IgD-negative memory B cell (primary cell): ENCODE measurements at regions not wholly inside any gene's neighbourhood (a gene's known extent, or its start where the extent isn't known, plus 50 kb on each side); places are given as distances from the start of the nearest gene placed in this dataset.
"Not testable (repeated sequence)": the region's sequence is repeated elsewhere in the genome, so short reads cannot be mapped to it uniquely, and the experiment has no call there.

Experiments used
- H3K27ac Mint-ChIP-seq, 3 donors: one replicate each; pipeline ENCODE4 v1.8.0; 2020 to 2022; ENCODE audit warnings: mild to moderate bottlenecking in 3 of 3, mixed read lengths in 3 of 3, moderate library complexity in 1 of 3
- H3K27me3 Mint-ChIP-seq: one replicate; pipeline ENCODE4 v1.8.0; 2021; ENCODE audit warnings: mixed read lengths
- H3K36me3 Mint-ChIP-seq: one replicate; pipeline ENCODE4 v1.8.0; 2020; ENCODE audit warnings: mild to moderate bottlenecking, mixed read lengths
- H3K4me1 Mint-ChIP-seq, 3 donors: one replicate each; pipeline ENCODE4 v1.8.0; 2020 to 2022; ENCODE audit warnings: mixed read lengths in 3 of 3, mild to moderate bottlenecking in 1 of 3
- H3K4me3 Mint-ChIP-seq, 4 donors: one replicate each; pipeline ENCODE4 v1.8.0; 2020 to 2022; ENCODE audit warnings: mild to moderate bottlenecking in 4 of 4, mixed read lengths in 4 of 4, moderate library complexity in 3 of 4
- H3K9me3 Mint-ChIP-seq, 3 donors: one replicate each; pipeline ENCODE4 v1.8.0; 2020 to 2021; ENCODE audit warnings: mixed read lengths in 3 of 3, mild to moderate bottlenecking in 1 of 3

DNA sequence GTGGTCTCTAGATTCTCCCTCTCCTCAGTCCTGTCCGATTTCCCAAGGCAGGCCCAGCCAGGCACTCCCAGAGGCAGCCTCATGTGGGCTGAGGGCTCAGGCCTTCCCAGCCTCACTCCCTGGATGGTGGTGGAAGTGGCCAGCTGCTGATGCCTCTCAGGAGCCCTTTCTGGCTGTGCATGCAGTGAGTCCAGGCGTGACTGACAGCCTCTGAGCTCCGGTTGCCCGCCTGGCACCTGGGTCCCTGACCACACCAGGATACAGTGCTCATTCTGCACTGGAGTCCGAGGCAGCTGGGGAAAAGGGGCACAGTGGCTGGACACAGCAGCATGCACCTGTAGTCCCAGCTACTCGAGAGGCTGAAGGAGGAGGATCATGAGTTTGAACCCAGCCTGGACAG is 132.6 kb downstream of the CUL2 start:
- no peaks in the 10 kb centered on the region for H3K4me1 Mint-ChIP-seq
- peaks cover 2% of the 10 kb centered on the region for H3K27me3 Mint-ChIP-seq
- H3K36me3 Mint-ChIP-seq = no peaks in the 10 kb centered on the region
- H3K9me3 Mint-ChIP-seq = peaks cover 0 to 1% (median 0%) of the 10 kb centered on the region in 3 donors
- H3K27ac Mint-ChIP-seq = no peak overlapping the region
- H3K4me3 Mint-ChIP-seq = no peak overlapping the region

DNA sequence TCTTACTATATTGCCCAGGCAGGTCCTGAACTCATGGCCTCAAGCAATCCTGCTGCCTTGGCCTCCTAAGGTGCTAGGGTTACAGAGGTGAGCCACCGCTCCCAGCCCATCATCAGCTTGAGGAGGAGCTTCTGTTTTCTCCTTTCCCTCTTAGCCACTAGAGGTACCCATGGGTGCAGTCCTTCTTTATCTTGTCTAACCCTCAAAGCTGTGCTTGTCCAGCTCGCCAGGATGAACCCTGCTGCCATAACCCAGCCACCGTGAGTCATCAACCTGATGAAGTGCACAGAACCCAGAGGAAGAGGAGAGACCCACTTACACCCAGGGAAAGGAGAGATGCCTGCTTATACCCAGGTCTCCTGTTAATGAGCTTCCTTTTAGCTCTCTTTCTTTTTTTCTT is 133.4 kb downstream of the CUL2 start:
- H3K4me3 Mint-ChIP-seq = no peak overlapping the region
- H3K9me3 Mint-ChIP-seq = peaks cover 0 to 1% (median 0%) of the 10 kb centered on the region in 3 donors
- H3K36me3 Mint-ChIP-seq = no peaks in the 10 kb centered on the region
- H3K27me3 Mint-ChIP-seq = peaks cover 2% of the 10 kb centered on the region
- no peaks in the 10 kb centered on the region for H3K4me1 Mint-ChIP-seq
- H3K27ac Mint-ChIP-seq = no peak overlapping the region

DNA sequence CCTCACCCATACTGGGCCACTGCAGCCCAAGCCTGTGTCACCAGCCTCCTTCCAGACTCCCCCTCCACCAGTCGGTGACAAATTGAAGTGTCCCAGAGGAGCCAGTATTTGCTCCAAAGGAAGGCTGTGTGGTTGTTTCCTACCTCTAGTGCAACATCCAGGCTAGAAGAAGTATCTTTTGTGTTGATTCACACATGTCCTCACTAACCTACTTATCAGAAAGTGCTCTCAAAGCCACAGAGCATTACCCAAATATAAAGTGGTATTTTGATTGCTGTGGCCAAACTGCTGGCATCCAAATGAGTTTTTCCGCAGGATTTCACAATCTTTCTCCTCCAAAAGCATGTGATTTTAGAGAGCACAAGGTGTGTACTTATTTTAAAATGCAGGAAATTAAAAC is 134.8 kb downstream of the CUL2 start:
- Mint-ChIP-seq H3K27me3 (peaks cover 2% of the 10 kb centered on the region), H3K9me3 (peaks cover 0 to 1% (median 0%) of the 10 kb centered on the region in 3 donors), H3K36me3 (no peaks in the 10 kb centered on the region), H3K27ac (no peak overlapping the region), H3K4me1 (peaks cover 0 to 1% (median 0%) of the 10 kb centered on the region in 3 donors), H3K4me3 (no peak overlapping the region)

DNA sequence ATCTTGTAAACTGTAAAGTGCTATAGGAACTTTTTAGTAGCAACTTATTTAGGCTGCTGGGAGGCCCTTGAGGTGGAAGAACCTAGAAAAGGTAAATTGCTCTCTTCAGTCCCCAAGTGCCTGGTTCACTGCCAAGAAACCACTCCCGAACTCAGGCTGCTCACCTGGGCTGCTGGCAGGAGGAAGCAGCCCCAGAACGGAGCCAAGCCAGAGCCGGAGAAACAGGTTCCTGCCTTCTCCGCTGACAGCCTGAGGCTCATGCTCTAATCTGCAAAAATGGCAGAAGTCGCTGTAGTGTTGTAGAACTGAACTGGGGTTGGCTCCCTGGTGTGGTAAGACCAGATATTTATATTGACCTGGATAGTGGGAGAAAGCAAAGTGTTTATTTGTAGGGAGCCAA is 136.0 kb downstream of the CUL2 start:
- H3K9me3 Mint-ChIP-seq = peaks cover 0 to 1% (median 0%) of the 10 kb centered on the region in 3 donors
- no peak overlapping the region for H3K4me3 Mint-ChIP-seq
- H3K36me3 Mint-ChIP-seq = no peaks in the 10 kb centered on the region
- H3K27ac Mint-ChIP-seq = no peak overlapping the region
- peaks cover 2% of the 10 kb centered on the region for H3K27me3 Mint-ChIP-seq
- H3K4me1 Mint-ChIP-seq = peaks cover 0 to 1% (median 0%) of the 10 kb centered on the region in 3 donors

DNA sequence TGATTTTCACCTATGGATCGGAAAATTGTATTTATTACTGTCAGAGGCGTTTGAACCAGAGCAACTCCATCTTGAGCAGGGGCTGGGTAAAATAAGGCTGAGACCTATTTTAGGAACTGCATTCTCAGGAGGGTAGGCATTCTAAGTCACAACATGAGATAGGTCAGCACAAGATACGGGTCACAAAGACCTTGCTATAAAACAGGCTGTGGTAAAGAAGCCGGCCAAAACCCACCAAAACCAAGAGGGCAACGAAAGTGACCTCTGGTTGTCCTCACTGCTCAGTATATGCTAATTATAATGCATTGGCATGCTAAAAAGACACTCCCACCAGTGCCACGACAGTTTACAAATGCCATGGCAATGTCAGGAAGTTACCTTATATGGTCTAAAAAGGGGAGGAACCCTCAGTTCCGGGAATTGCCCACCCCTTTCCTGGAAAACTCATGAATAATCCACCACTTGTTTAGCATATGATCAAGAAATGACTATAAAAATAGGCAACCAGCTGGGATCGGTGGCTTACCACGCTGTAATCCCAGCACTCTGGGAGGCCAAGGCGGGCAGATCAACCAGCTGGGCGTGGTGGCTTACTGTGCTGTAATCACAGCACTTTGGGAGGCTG is 136.3 kb upstream of the PARD3 start:
- H3K9me3 Mint-ChIP-seq = not testable (repeated sequence)

DNA sequence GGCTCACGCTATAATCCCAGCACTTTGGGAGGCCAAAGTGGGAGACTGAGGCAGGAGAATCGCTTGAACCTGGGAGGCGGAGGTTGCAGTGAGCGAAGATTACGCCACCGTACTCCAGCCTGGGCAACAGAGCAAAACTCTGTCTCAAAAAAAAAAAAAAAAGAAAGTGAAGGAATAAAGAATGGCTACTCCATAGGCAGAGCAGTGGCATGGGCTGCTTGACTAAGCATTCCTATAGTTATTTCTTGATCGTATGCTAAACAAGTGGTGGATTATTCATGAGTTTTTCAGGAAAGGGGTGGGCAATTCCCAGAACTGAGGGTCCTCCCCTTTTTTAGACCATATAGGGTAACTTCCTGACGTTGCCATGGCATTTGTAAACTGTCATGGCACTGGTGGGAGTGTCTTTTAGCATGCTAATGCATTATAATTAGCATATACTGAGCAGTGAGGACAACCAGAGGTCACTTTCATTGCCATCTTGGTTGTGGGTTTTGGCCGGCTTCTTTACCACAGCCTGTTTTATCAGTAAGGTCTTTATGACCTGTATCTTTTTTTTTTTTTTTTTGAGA is 130.9 kb upstream of the PARD3 start:
- H3K9me3 Mint-ChIP-seq, H3K27me3 Mint-ChIP-seq, H3K36me3 Mint-ChIP-seq, H3K27ac Mint-ChIP-seq, H3K4me3 Mint-ChIP-seq, H3K4me1 Mint-ChIP-seq: not testable (repeated sequence)

More for the DNA sequence above, 136.3 kb upstream of the PARD3 start:
- not testable (repeated sequence) for H3K27me3 Mint-ChIP-seq, H3K36me3 Mint-ChIP-seq, H3K27ac Mint-ChIP-seq, H3K4me3 Mint-ChIP-seq, H3K4me1 Mint-ChIP-seq

DNA sequence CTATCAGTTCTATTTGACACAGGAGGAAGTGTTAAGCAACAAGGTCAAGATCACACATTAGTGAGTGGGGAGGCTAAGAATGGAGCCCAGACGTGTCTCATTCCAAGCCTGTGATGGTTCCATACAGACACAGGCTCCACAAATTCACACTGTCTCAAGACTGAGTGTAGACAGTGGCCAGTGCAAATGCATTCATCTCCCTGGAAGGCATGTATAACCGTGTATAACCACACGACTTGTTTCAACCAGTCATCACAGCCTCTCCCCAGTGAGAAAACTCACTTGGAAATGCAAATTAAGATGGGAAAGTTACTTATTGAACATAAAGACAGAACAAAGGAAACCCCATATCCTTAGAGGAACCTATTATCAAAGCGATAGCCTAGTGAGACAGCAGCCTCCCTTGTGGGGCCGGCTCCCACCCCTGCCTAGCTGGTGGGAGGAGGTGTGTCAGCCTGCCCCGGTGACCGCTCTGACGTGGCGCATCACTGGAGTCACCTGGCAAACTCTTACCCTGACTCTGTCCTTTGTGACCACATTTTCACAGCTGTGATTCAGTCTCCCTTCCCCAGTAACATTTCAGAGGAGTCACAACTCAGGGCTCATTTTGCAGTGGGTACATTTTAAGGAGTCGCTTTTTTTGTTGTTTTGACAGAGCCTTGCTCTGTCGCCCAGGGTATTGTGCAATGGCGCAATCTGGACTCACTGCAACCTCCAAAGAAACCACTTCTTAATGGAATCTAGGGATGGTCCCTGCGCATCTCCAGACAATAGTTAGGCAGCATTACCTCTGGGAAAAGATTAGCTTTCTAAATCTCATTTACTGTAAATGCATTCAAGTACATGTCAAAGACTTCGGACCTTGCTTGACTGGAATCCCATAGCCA is 126.6 kb upstream of the PARD3 start:
- Mint-ChIP-seq H3K27me3 (no peaks in the 10 kb centered on the region), H3K4me1 (peaks cover 0 to 2% (median 0%) of the 10 kb centered on the region in 3 donors), H3K9me3 (peaks cover 0 to 9% (median 6%) of the 10 kb centered on the region in 3 donors), H3K4me3 (no peak overlapping the region), H3K36me3 (no peaks in the 10 kb centered on the region), H3K27ac (no peak overlapping the region)

DNA sequence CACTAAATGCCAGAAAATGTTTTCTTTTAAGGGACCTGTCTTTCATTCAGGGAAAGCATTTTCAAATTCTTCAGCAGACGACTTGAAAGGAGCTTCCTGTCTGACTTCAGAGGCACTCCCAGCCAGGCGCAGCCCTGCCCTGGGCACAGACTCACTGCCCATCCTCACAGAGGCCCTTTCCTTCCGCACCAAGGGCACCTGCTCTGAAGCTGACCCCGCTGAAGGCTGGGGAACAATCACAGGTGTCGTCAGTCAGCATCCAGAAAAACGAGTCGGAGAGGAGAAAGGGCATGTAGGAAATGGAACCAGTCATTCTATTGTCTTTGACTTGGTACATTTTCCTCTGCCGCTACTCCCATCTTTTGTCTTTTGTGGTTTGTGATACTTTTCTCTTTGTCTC is 125.3 kb upstream of the PARD3 start:
- Mint-ChIP-seq H3K4me1 (peaks cover 0 to 4% (median 1%) of the 10 kb centered on the region in 3 donors), H3K27me3 (no peaks in the 10 kb centered on the region), H3K4me3 (no peak overlapping the region), H3K9me3 (peaks cover 0 to 9% (median 6%) of the 10 kb centered on the region in 3 donors), H3K36me3 (no peaks in the 10 kb centered on the region), H3K27ac (no peak overlapping the region)

DNA sequence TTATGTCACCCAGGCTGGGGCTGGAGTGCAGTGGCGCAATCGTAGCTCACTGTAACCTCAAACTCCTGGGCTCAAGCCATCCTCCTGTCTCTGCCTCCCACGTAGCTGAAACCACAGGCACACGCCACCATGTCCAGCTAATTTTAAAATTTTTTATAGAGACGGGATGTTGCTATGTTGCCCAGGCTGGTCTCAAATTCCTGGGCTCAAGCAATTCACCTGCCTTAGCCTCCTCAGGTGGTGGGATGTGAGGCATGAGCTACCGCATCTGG is 123.2 kb upstream of the PARD3 start:
- Mint-ChIP-seq H3K9me3 (peaks cover 0 to 9% (median 6%) of the 10 kb centered on the region in 3 donors), H3K27me3 (no peaks in the 10 kb centered on the region), H3K4me1 (peaks cover 0 to 2% (median 1%) of the 10 kb centered on the region in 3 donors), H3K4me3 (no peak overlapping the region), H3K36me3 (no peaks in the 10 kb centered on the region), H3K27ac (no peak overlapping the region)

DNA sequence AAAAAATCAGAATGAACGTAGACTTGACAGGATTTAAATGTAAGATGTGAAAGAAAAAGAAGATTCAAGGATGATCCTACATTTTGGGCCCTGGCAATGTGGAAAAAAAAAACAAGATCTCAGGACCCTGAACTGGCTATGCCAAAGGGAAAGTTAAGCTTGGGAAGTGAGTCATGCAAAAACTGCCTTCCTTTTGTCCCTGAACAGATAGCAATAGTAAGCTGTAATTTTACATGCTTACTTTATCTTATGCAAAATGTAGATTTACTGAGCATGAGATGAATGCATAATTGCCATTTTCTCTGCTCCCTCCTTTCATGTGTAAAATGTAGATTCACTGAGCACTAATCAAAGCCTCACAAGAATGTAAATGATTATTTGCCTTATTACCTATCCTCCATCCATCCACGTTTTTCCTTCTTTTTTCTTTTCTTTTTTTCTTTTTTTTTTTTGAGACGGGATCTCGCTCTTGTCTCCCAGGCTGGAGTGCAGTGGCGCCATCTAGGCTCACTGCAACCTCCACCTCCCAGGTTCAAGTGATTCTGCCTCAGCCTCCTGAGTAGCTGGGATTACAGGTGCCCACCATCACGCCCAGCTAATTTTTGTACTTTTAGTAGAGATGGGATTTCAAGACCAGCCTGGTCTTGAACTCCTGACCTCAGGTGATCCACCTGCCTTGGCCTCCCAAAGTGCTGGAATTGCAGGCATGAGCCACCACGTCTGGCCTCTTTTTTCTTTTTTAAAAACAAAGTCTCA is 122.7 kb upstream of the PARD3 start:
- H3K27me3 Mint-ChIP-seq, H3K4me1 Mint-ChIP-seq: not testable (repeated sequence)

DNA sequence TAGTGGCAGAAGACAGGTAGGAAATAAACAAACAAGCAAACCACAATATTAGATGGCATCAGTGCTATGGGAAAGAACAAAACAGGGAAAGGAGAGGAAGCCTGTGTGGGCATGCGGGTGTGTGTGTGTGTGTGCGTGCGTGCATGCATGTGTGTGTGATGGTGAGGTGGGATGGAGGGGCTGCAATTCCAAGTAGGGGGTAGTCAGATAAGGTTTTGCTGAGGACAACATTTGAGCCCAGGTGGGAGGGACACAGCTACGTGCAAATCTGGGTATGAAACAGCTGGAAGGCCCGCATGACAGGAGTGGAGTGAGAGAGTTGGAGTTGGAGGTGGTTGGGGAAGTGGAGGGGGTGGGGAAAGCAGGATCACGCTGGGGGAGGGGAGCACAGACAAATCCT is 121.0 kb upstream of the PARD3 start:
- H3K4me1 Mint-ChIP-seq = peaks cover 0 to 2% (median 1%) of the 10 kb centered on the region in 3 donors
- no peak overlapping the region for H3K4me3 Mint-ChIP-seq
- H3K27me3 Mint-ChIP-seq = no peaks in the 10 kb centered on the region
- H3K36me3 Mint-ChIP-seq = no peaks in the 10 kb centered on the region
- H3K9me3 Mint-ChIP-seq = peaks cover 0 to 6% (median 6%) of the 10 kb centered on the region in 3 donors
- H3K27ac Mint-ChIP-seq = peak overlapping the region in 1 of 3 donors; percentile 70

More for the DNA sequence above, 122.7 kb upstream of the PARD3 start:
- not testable (repeated sequence) for H3K9me3 Mint-ChIP-seq, H3K36me3 Mint-ChIP-seq, H3K4me3 Mint-ChIP-seq, H3K27ac Mint-ChIP-seq

DNA sequence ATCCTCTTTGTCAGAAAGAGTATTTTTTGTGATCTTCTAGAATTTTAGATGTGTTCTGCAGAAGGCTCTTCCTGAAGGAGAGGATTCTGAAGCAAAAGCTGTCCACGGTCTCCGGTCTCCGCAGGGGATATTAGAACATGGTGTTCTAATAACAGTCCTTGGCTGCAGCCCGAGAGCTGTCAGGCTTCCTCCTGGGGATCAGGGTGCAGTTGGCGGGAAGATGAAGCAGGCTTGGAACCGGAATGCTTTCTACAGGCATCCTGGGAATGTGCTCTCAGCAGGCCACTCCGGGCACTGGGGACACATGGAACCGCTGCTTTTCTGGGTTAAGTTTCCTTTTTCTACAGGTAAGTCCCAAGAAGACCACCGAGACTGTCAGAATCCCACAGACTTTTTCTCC is 118.6 kb upstream of the PARD3 start:
- Mint-ChIP-seq H3K4me1 (peaks cover 0 to 2% (median 1%) of the 10 kb centered on the region in 3 donors), H3K9me3 (no peaks in the 10 kb centered on the region), H3K4me3 (no peak overlapping the region), H3K27ac (no peak overlapping the region), H3K27me3 (no peaks in the 10 kb centered on the region), H3K36me3 (no peaks in the 10 kb centered on the region)

DNA sequence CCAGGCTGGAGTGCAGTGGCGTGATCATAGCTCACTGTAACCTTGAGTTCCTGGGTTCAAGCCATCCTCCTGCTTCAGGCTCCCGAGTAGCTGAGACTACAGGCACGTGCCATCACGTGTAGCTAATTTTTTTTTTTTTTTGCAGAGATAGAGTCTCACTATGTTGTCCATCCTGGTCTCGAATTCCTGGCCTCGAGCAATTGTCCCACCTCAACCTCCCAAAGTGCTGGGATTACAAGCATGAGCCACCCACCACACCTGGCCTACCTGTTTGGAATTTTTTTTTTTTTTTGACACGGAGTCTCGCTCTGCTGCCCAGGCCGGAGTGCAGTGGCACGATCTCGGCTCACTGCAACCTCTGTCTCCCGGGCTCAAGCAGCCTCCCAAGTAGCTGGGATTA is 117.1 kb upstream of the PARD3 start:
- Mint-ChIP-seq H3K4me3 (no peak overlapping the region), H3K4me1 (peaks cover 0 to 2% (median 1%) of the 10 kb centered on the region in 3 donors), H3K27ac (no peak overlapping the region), H3K27me3 (no peaks in the 10 kb centered on the region), H3K9me3 (peaks cover 0 to 3% (median 0%) of the 10 kb centered on the region in 3 donors), H3K36me3 (no peaks in the 10 kb centered on the region)

DNA sequence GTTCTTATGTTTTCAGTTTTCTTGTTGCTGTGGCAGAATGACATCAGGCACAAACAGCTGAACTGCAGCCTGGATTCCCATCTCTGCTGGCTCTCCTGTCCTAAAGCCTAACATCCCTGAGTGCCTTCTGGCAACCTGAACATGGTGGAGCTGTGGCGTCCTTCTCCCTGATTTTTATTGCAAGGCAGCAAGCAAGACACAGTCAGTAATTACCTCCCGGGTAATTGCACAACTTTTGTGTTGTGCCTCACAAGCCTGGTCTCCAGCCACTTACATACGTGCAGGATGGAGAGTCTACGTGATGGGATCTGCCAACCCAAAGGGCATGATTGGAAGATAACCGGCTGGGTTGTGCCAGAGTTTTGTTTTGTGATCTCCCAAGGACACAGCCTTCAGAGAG is 116.1 kb upstream of the PARD3 start:
- Mint-ChIP-seq H3K27ac (no peak overlapping the region), H3K4me3 (no peak overlapping the region), H3K36me3 (no peaks in the 10 kb centered on the region), H3K9me3 (peaks cover 0 to 3% (median 0%) of the 10 kb centered on the region in 3 donors), H3K4me1 (peaks cover 0 to 2% (median 1%) of the 10 kb centered on the region in 3 donors), H3K27me3 (no peaks in the 10 kb centered on the region)

DNA sequence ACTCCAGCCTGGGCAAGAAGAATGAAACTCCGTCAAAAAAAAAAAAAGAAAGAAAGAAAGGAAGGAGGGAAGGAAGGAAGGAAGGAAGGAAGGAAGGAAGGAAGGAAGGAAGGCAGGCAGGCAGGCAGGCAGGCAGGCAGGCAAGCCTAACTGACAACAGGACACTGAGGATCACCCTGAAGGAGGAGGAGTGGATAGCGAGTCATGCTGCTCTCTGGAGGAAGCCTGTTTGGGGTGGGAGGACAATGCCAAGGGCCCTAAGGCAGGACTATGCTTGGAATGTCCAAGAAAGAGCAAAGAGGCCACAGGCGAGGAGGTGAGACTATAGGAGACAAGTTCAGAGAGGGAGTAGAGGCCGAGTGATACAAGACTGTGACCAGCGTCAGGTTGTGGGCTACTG is 107.0 kb upstream of the PARD3 start:
- Mint-ChIP-seq H3K36me3 (peaks cover 3% of the 10 kb centered on the region), H3K27me3 (peaks cover 2% of the 10 kb centered on the region), H3K27ac (no peak overlapping the region), H3K9me3 (peaks cover 2 to 11% (median 8%) of the 10 kb centered on the region in 3 donors), H3K4me3 (no peak overlapping the region), H3K4me1 (no peaks in the 10 kb centered on the region)
